ENCODE measurements at regions not wholly inside any gene's neighbourhood (a gene's known extent, or its start where the extent isn't known, plus 50 kb on each side); places are given as distances from the start of the nearest gene placed in this dataset.

DNA sequence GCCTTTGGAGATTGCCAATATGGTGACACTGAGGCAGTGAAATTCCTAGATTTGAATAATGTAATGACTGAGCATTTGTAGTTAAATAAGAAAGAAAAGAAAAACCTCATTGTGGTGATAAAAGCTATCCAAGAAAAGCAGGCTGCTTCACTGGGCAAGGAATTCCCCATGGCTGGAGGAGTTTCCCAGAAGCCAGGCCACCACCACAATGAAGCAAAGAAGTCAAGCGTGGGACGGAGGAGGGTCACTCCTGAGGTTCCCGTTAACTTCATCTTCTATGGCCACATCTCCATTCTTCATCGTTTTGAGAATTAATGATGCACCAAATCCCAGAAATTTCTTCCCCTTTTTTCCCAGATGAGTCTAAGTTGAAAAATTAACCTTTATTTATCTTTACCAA is 185.8 kb upstream of the BCL6 start:
- no peak for DNase-seq (ENCODE audit: low read depth in 2 of 2)

GRCh38 chr3:187931770-187932278 is 186.6 kb upstream of the BCL6 start:
- no peak for DNase-seq (ENCODE audit: low read depth in 2 of 2)

- no peak for DNase-seq (ENCODE audit: low read depth in 2 of 2)
Measured at GRCh38 chr3:187932530-187932929, 187.3 kb upstream of the BCL6 start.

GRCh38 chr3:187935623-187936156 is 190.4 kb upstream of the BCL6 start:
- peak; percentile 49 to 54 for DNase-seq (ENCODE audit: low read depth in 2 of 2)

GRCh38 chr3:187936676-187937075 is 191.4 kb upstream of the BCL6 start:
- no peak for DNase-seq (ENCODE audit: low read depth in 2 of 2)

GRCh38 chr3:187939891-187940290 is 194.6 kb upstream of the BCL6 start:
- DNase-seq (ENCODE audit: low read depth in 2 of 2): no peak

- no peak for DNase-seq (ENCODE audit: low read depth in 2 of 2)
Measured at GRCh38 chr3:187941135-187941847, 196.0 kb upstream of the BCL6 start.

DNA sequence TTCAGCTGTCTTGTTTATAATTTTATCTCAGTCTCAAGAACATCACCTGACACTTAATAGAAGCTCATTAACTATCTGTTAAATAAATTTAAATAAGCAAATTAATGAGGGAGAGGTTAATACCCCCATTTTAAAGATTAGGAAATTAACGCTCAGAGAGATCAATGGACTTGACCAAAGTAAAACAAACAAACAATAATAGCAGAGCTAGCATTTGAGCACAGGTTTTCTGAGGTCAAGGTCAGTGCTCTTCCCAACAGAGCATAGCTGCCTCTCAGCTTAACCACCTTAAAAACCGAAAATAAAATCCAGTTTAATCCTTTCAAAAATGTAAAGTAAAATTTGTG is 196.6 kb upstream of the BCL6 start:
- DNase-seq (ENCODE audit: low read depth in 2 of 2): no peak

- no peak for DNase-seq (ENCODE audit: low read depth in 2 of 2)
Measured at GRCh38 chr3:187942658-187943241, 197.5 kb upstream of the BCL6 start.

- DNase-seq (ENCODE audit: low read depth in 2 of 2): no peak
Measured at GRCh38 chr3:187943677-187944389, 198.6 kb upstream of the BCL6 start.

GRCh38 chr3:187944390-187945179 is 199.3 kb upstream of the BCL6 start:
- DNase-seq (ENCODE audit: low read depth in 2 of 2): no peak

- no peak for DNase-seq (ENCODE audit: low read depth in 2 of 2)
Measured at GRCh38 chr3:187945374-187945773, 200.1 kb upstream of the BCL6 start.

DNA sequence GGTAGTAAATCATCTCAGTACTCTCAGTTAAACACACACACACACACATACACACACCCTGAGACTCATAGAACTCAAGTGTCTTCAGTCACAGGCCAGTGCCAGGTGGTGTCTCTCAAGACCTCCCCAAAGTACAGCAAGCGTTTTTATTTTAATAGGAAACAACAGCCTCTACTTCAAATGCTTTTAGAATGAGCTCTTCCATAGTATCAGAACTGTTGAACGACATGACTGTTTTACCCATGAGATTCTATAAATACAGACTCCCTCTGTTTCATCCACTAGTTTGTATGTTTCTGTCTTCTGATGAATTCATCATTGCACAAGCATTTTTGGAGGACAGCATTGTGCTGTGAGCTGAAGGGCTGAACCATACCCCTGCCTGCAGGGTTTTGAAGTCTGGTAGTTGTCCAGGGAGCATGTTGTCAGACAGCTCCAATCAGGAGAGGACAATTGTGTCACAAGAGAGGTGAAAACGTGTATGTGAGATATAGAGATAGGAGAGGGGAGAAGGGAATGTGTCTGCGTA is 201.0 kb upstream of the BCL6 start:
- no peak for DNase-seq (ENCODE audit: low read depth in 2 of 2)

- DNase-seq (ENCODE audit: low read depth in 2 of 2): no peak
Measured at GRCh38 chr3:187946981-187947380, 201.7 kb upstream of the BCL6 start.

- DNase-seq (ENCODE audit: low read depth in 2 of 2): no peak
Measured at GRCh38 chr3:187947927-187948682, 202.8 kb upstream of the BCL6 start.

DNA sequence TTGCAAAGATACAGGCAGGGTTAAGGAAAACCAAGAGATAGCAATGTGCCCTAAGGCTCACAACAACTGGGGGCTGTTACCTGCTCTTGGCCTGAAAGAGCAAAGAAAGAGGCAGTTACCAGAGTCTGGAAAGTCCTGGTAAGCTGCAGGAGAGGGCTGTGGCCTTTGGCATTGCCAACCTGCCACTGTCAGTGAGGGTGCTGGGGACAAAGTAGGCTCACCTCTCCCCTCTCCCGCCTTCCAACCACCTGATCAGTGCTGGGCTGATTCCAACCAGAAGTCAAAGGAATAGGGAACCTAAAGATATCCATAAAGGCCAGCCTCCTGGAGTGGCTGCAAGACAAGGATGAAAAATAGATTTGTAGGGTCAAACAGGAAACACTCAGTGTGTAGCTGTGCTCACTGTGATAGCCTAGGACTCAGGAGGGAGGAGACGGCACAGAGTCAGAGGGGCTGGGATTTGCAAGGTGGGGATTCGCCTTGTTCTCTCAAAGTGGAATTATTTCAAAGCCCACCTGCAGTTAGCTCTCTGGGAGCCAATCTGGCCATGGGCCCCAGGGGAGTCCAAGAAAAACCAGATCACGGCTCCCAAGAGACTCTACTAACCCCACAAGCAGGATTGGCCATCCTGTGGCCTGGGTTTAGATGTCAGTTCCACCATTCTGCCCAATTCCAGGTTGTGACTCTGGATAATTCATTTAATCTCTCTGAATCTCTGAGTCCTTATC is 204.0 kb upstream of the BCL6 start:
- DNase-seq (ENCODE audit: low read depth in 2 of 2): no peak

DNA sequence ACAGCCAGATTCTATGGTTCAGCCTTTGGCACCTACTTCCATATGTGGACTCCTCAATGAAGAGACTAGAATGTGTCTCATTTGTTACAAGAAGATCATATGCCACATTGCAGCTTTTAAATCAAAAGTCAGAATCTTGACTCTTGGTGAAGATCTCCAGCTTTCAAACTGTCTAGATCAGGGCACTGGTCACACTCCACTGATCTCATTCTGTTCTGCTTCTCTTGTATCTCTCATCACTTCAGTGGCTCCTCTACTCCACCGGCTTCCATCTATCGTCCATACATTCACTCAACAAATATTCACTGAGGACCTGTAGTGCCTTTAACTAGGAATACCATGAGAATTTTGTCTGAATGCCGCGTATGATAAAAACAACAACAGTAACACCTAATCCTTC is 203.3 kb upstream of the LPP start:
- no peak for DNase-seq (ENCODE audit: low read depth in 2 of 2)

DNA sequence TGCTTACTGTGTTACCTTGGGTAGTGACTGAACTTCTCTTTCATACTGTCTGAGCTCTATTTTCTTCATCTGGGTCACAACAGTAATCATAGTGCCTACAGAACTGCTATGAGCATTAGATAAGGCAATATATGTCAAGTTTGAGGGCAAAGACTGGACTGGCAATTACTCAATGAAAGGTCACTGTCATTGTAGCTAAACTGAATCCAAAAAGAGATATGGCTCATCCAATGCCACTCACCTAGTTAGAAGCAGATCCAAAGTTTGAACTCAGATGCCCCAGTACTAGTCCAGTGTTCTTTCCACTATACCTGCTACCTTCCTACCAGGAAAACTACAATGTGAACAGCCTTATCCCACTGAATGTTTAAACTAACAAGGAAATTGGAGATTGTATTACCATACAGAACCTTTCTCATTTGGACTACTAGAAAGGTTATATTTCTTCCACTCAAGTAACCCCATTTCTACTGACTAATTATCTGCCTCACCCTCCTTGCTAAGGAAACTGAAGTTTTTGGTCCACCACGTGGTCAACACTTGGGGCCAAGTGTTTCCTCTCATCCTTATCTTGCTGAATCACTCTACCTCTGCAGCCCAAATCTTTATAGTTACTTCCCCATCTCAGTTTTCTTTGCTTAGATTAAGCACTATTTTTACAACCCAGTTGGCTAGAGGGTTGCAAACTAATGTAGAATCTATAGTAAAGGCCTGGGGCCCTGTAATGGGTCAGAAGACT is 202.3 kb upstream of the LPP start:
- no peak for DNase-seq (ENCODE audit: low read depth in 2 of 2)

DNA sequence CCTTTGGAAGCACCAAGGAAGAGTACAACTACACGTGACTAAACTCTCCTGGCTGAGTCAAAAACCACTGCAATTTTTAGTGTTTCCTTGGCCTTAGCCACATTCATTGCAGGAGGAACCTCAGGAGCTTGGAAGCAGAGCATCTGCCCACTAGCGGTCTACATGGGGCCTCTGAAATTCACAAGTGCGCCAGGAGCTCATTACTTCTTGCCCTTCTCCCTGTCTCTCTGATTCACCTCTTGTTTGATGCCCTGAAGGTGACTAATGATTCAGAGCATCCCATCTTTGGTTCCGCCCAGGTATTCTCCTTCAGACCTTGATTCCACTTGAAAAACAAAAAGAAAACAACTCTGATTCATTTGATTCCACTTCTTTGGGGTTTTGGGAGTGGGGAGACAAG is 201.1 kb upstream of the LPP start:
- DNase-seq (ENCODE audit: low read depth in 2 of 2): no peak

GRCh38 chr3:187954516-187954872 is 199.5 kb upstream of the LPP start:
- no peak for DNase-seq (ENCODE audit: low read depth in 2 of 2)

Measured in stimulated activated CD8-positive, alpha-beta memory T cell treated with anti-CD3 and anti-CD28 coated beads, Interleukin-15, amount 100 ng/mL, for 48 hours (primary cell).